CD4-positive, alpha-beta T cell (primary cell): ENCODE measurements at regions not wholly inside any gene's neighbourhood (a gene's known extent, or its start where the extent isn't known, plus 50 kb on each side); places are given as distances from the start of the nearest gene placed in this dataset.

ENCODE experiments used
- ATAC-seq: fragments of 200-7000 bp; cut with Tn5 transposase; one replicate; pipeline ENCODE4 v1.10.0; 2022; ENCODE audit warnings: mild to moderate bottlenecking; ENCODE audit not compliant: poor library complexity
- CTCF ChIA-PET: fragments of 350-600 bp; sonication (Branson Sonifier 250); formaldehyde crosslinking; loops from one replicate; lab custom pipeline; 2021; ENCODE audit warnings: antibody characterized with exemption, inconsistent platforms; lab: Charles Lee
- POLR2A ChIA-PET: fragments of 350-600 bp; sonication (Branson Sonifier 250); formaldehyde crosslinking; loops from one replicate; lab custom pipeline; 2021; ENCODE audit warnings: antibody characterized with exemption, inconsistent platforms; lab: Charles Lee
- DNase-seq, 14 experiments: peaks; one replicate each; pipeline ENCODE4 v3.0.0-alpha.2; 2013 to 2020; ENCODE audit warnings: mixed read lengths in 2 of 14
- H3K27ac ChIP-seq, 2 donors: one replicate each; pipeline versions ENCODE4 v1.5.1 to v1.7.0; 2013; ENCODE audit warnings: low read length in 2 of 2, low read depth in 1 of 2, mild to moderate bottlenecking in 1 of 2
- H3K27me3 ChIP-seq, 2 experiments: 1 replicate in 1 of 2; 2 replicates in 1 of 2; pipeline versions ENCODE4 v1.6.1 to v1.7.0; 2013; ENCODE audit warnings: low read length in 2 of 2, control low read depth in 1 of 2, mild to moderate bottlenecking in 1 of 2, moderate library complexity in 1 of 2; ENCODE audit not compliant: insufficient read depth in 2 of 2, control insufficient read depth in 1 of 2
- H3K36me3 ChIP-seq: one replicate; pipeline ENCODE4 v1.6.1; 2013; ENCODE audit warnings: low read length, control low read depth; ENCODE audit not compliant: insufficient read depth
- H3K4me1 ChIP-seq: one replicate; pipeline ENCODE4 v1.6.1; 2013; ENCODE audit warnings: low read length, control low read depth; ENCODE audit not compliant: insufficient read depth
- H3K4me3 ChIP-seq: one replicate; pipeline ENCODE4 v1.5.1; 2013; ENCODE audit warnings: mild to moderate bottlenecking, low read length, moderate library complexity
- H3K9me3 ChIP-seq, 2 experiments: 1 replicate in 1 of 2; 2 replicates in 1 of 2; pipeline versions ENCODE4 v1.6.1 to v1.7.0; 2013; ENCODE audit warnings: low read length in 2 of 2, mild to moderate bottlenecking in 2 of 2, control low read depth in 1 of 2, moderate library complexity in 1 of 2; ENCODE audit not compliant: control insufficient read depth in 1 of 2, insufficient read depth in 1 of 2
- H3K27ac Mint-ChIP-seq: one replicate; pipeline ENCODE4 v1.8.0; 2020; ENCODE audit warnings: mixed read lengths
- H3K27me3 Mint-ChIP-seq: one replicate; pipeline ENCODE4 v1.8.0; 2021; ENCODE audit warnings: mixed read lengths
- H3K36me3 Mint-ChIP-seq: one replicate; pipeline ENCODE4 v1.8.0; 2021; ENCODE audit warnings: low read depth, mixed read lengths
- H3K4me1 Mint-ChIP-seq: one replicate; pipeline ENCODE4 v1.8.0; 2021; ENCODE audit warnings: low read depth, mixed read lengths
- H3K4me3 Mint-ChIP-seq: one replicate; pipeline ENCODE4 v1.8.0; 2020; ENCODE audit warnings: mild to moderate bottlenecking, mixed read lengths
- H3K9me3 Mint-ChIP-seq: one replicate; pipeline ENCODE4 v1.8.0; 2020; ENCODE audit warnings: mixed read lengths
- CTCF ChIP-seq: fragments of 200-600 bp; IDR thresholded peaks from one replicate; pipeline ENCODE4 v1.8.0; 2022; ENCODE audit warnings: antibody characterized with exemption, mild to moderate bottlenecking
- intact Hi-C, 2 experiments: fragments of 100-400 bp; cut with DNase I in 1 of 2; cut with micrococcal nuclease in 1 of 2; formaldehyde crosslinking; loops; one replicate each; pipeline versions ENCODE4 v1.15.1 to v1.9.0; 2023 to 2025; cut with DNase I, micrococcal nuclease

GRCh38 chr5:91302958-91303357 is 80.2 kb downstream of the ARRDC3 start:
- TF ChIP-seq CTCF = no peak
- Mint-ChIP-seq H3K9me3 (no peaks in the 10 kb centered on the region), H3K4me3 (no peak overlapping the region), H3K4me1 (no peaks in the 10 kb centered on the region), H3K27me3 (no peaks in the 10 kb centered on the region), H3K27ac (no peak overlapping the region), H3K36me3 (no peaks in the 10 kb centered on the region)
- no peaks in the 10 kb centered on the region for H3K27me3 ChIP-seq
- H3K27ac ChIP-seq = no peak overlapping the region
- DNase-seq = no peak
- ChIA-PET POLR2A (interaction anchor here (1.4 to 2.0 kb wide), 3 partner anchors 8 to 80 kb away, joined by 5 read pairs; partner anchors contain the start of gene ARRDC3), CTCF (no interaction called here)
- ATAC-seq = no peak
- no peaks in the 10 kb centered on the region for H3K9me3 ChIP-seq
- no peaks in the 10 kb centered on the region for H3K36me3 ChIP-seq
- H3K4me1 ChIP-seq = no peaks in the 10 kb centered on the region
- H3K4me3 ChIP-seq = no peak overlapping the region
- intact Hi-C loops = no loop called here

- DNase-seq = no peak
- no peaks in the 10 kb centered on the region for H3K27me3 Mint-ChIP-seq
- no peak for ATAC-seq
- intact Hi-C loops = no loop called here
- Histone ChIP-seq H3K9me3 (no peaks in the 10 kb centered on the region), H3K4me1 (no peaks in the 10 kb centered on the region), H3K27ac (no peak overlapping the region), H3K4me3 (no peak overlapping the region), H3K36me3 (no peaks in the 10 kb centered on the region), H3K27me3 (no peaks in the 10 kb centered on the region)
- no peak overlapping the region for H3K27ac Mint-ChIP-seq
- ChIA-PET CTCF (no interaction called here), POLR2A (interaction anchor here (0.9 to 2.0 kb wide), 4 partner anchors 9 to 81 kb away, joined by 3 to 5 read pairs (median 5); partner anchors contain the start of gene ARRDC3)
- no peaks in the 10 kb centered on the region for H3K36me3 Mint-ChIP-seq
- H3K9me3 Mint-ChIP-seq = no peaks in the 10 kb centered on the region
- no peaks in the 10 kb centered on the region for H3K4me1 Mint-ChIP-seq
- no peak overlapping the region for H3K4me3 Mint-ChIP-seq
- no peak for TF ChIP-seq CTCF
Measured at GRCh38 chr5:91302305-91302704, 80.8 kb downstream of the ARRDC3 start.

GRCh38 chr5:91301106-91301846 is 81.8 kb downstream of the ARRDC3 start:
- intact Hi-C loops = no loop called here
- Mint-ChIP-seq H3K27me3 (no peaks in the 10 kb centered on the region), H3K4me1 (no peaks in the 10 kb centered on the region), H3K4me3 (no peak overlapping the region), H3K36me3 (no peaks in the 10 kb centered on the region), H3K27ac (no peak overlapping the region), H3K9me3 (no peaks in the 10 kb centered on the region)
- Histone ChIP-seq H3K4me3 (no peak overlapping the region), H3K4me1 (no peaks in the 10 kb centered on the region), H3K27me3 (no peaks in the 10 kb centered on the region), H3K9me3 (no peaks in the 10 kb centered on the region), H3K27ac (no peak overlapping the region), H3K36me3 (no peaks in the 10 kb centered on the region)
- no peak for ATAC-seq
- POLR2A ChIA-PET = interaction anchor here (0.6 to 2.0 kb wide), 4 partner anchors 10 to 78 kb away, joined by 3 to 5 read pairs (median 4); no protein-coding TSS in a partner anchor
- peak in 2 of 14 experiments; percentile 49 to 55 for DNase-seq
- TF ChIP-seq CTCF = no peak
- CTCF ChIA-PET = no interaction called here
